Fibroblast of lung (primary cell): ENCODE measurements at regions not wholly inside any gene's neighbourhood (a gene's known extent, or its start where the extent isn't known, plus 50 kb on each side); places are given as distances from the start of the nearest gene placed in this dataset.

ENCODE experiments used
- DNase-seq, 2 donors: peaks; one replicate each; pipeline versions ENCODE4 v3.0.0 to v3.0.0-alpha.2; 2010; ENCODE audit warnings: low read depth in 2 of 2
- H2AFZ ChIP-seq: 2 replicates; pipeline ENCODE4 v1.5.1; 2012; ENCODE audit warnings: low read length, control low read depth, inconsistent platforms
- H3K27ac ChIP-seq: 2 replicates; pipeline ENCODE4 v1.5.1; 2011; ENCODE audit warnings: low read length, control low read depth; ENCODE audit not compliant: insufficient read depth
- H3K27me3 ChIP-seq: 2 replicates; pipeline ENCODE4 v1.5.1; 2011; ENCODE audit warnings: mild to moderate bottlenecking, low read length; ENCODE audit not compliant: control insufficient read depth, insufficient read depth
- H3K36me3 ChIP-seq: 2 replicates; pipeline ENCODE4 v1.5.1; 2011; ENCODE audit warnings: low read length; ENCODE audit not compliant: control insufficient read depth, insufficient read depth
- H3K4me1 ChIP-seq: 2 replicates; pipeline ENCODE4 v1.5.1; 2011; ENCODE audit warnings: low read length; ENCODE audit not compliant: control insufficient read depth, insufficient read depth; ENCODE audit errors: extremely low read depth
- H3K4me2 ChIP-seq: 2 replicates; pipeline ENCODE4 v1.5.1; 2011; ENCODE audit warnings: low read length, control low read depth; ENCODE audit not compliant: insufficient read depth; ENCODE audit errors: extremely low read depth
- H3K4me3 ChIP-seq, 4 experiments: fragments of 200-600 bp in 1 of 4; sonication (generic) in 1 of 4; replicated peaks in 1 of 4; 2 replicates each; pipeline ENCODE4 v1.5.1; 2011 to 2016; ENCODE audit warnings: low read length in 4 of 4, low read depth in 3 of 4, mild to moderate bottlenecking in 3 of 4, control low read depth in 2 of 4, inconsistent platforms in 1 of 4, mixed read lengths in 1 of 4; ENCODE audit not compliant: insufficient read depth in 1 of 4; ENCODE audit errors: control extremely low read depth in 1 of 4
- H3K79me2 ChIP-seq: 2 replicates; pipeline ENCODE4 v1.5.1; 2012; ENCODE audit warnings: mild to moderate bottlenecking, low read length, inconsistent platforms; ENCODE audit not compliant: control insufficient read depth, insufficient read depth
- H3K9ac ChIP-seq: 2 replicates; pipeline ENCODE4 v1.5.1; 2011; ENCODE audit warnings: mild to moderate bottlenecking, low read length, control low read depth; ENCODE audit not compliant: insufficient read depth
- H3K9me3 ChIP-seq: 2 replicates; pipeline ENCODE4 v1.5.1; 2012; ENCODE audit warnings: low read depth, low read length; ENCODE audit not compliant: control insufficient read depth, insufficient read depth
- H4K20me1 ChIP-seq: 2 replicates; pipeline ENCODE4 v1.5.1; 2011; ENCODE audit warnings: low read length; ENCODE audit not compliant: control insufficient read depth, insufficient read depth; ENCODE audit errors: extremely low read depth
- CTCF ChIP-seq, 2 donors: IDR thresholded peaks in 1 of 2; conservative IDR thresholded peaks in 1 of 2; 1 replicate in 1 of 2; 2 replicates in 1 of 2; pipeline ENCODE4 v1.5.1; 2011 to 2012; ENCODE audit warnings: low read length in 2 of 2, control low read depth in 1 of 2, inconsistent platforms in 1 of 2, low read depth in 1 of 2, mild to moderate bottlenecking in 1 of 2
- EZH2 ChIP-seq: IDR thresholded peaks from 2 replicates; pipeline ENCODE4 v1.5.1; 2012; ENCODE audit warnings: low read length, control low read depth, mild to moderate bottlenecking; ENCODE audit errors: missing control alignments

DNA sequence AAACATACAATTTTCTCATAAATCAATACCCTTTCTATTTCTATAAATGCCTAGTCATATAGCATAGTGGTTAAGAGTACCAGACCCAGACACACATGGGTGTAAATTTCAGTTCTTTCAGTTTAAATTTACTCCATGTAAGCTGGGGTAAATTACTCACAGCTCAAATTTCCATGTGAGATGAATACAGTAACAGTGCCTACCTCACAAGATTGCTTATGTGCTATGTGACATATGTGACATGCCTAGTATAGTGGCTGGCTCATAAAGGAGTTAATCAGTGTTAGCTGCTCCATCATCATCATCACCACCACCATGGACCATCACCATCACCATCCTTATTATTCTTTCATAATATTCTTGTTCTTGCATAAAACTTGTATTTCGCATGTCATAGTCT is 61.6 kb upstream of the CD302 start:
- H3K4me3 ChIP-seq, result no peak overlapping the region
- H3K4me2 ChIP-seq, result no peak overlapping the region
- no peak overlapping the region for H2AFZ ChIP-seq
- DNase-seq, result no peak
- H3K9ac ChIP-seq, result no peak overlapping the region
- no peak overlapping the region for H3K27ac ChIP-seq
- no peaks in the 10 kb centered on the region for H3K36me3 ChIP-seq
- no peaks in the 10 kb centered on the region for H4K20me1 ChIP-seq
- TF ChIP-seq CTCF (conservative IDR thresholded peaks at IDR 0.05 in 1 of 2, IDR thresholded peaks at IDR 0.05 in 1 of 2; ENCODE audit: low read depth in 1 of 2, low read length in 2 of 2), result no peak
- TF ChIP-seq EZH2, result no peak
- no peaks in the 10 kb centered on the region for H3K27me3 ChIP-seq
- H3K4me1 ChIP-seq, result no peaks in the 10 kb centered on the region
- H3K79me2 ChIP-seq, result no peaks in the 10 kb centered on the region
- no peaks in the 10 kb centered on the region for H3K9me3 ChIP-seq

- no peak overlapping the region for H3K4me2 ChIP-seq
- TF ChIP-seq EZH2 (no peak), CTCF (conservative IDR thresholded peaks at IDR 0.05 in 1 of 2, IDR thresholded peaks at IDR 0.05 in 1 of 2; ENCODE audit: low read depth in 1 of 2, low read length in 2 of 2) (no peak)
Measured at GRCh38 chr2:159856760-159857159, 58.8 kb upstream of the CD302 start.

DNA sequence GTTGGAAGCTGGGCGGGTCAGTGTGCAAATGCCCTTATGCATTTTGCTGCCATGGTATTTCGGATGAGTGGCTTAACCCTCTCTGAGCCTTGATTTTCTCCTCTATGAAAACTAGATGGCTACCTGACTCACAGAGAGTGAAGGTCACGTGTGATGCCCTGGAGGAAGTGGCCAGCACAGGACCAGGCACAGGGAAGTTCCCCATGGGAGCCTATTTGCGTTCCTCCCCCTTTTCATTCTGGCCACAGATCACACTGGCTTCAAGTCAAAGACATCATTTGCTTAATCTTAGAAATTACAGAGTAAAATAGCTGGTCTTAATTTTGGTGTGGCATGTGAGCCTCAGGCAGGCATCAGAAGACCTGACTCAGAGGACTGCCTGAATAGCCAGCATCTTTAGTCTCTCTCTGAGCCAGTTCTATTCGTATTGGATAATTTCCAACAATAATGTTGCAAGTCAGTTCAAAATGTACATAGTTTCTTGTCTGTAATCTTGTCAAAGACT is 57.6 kb upstream of the CD302 start:
- Histone ChIP-seq H2AFZ (no peak overlapping the region), H3K27ac (no peak overlapping the region), H3K4me1 (no peaks in the 10 kb centered on the region), H3K4me2 (no peak overlapping the region), H3K27me3 (no peaks in the 10 kb centered on the region), H3K4me3 (no peak overlapping the region), H3K79me2 (no peaks in the 10 kb centered on the region), H3K9ac (no peak overlapping the region), H3K36me3 (no peaks in the 10 kb centered on the region), H4K20me1 (no peaks in the 10 kb centered on the region), H3K9me3 (no peaks in the 10 kb centered on the region)
- TF ChIP-seq EZH2, result no peak
- no peak for TF ChIP-seq CTCF (conservative IDR thresholded peaks at IDR 0.05 in 1 of 2, IDR thresholded peaks at IDR 0.05 in 1 of 2; ENCODE audit: low read depth in 1 of 2, low read length in 2 of 2)
- peak; percentile 9 to 30 for DNase-seq

More at GRCh38 chr2:159856760-159857159, 58.8 kb upstream of the CD302 start:
- Histone ChIP-seq H3K79me2 (no peaks in the 10 kb centered on the region), H3K9me3 (no peaks in the 10 kb centered on the region), H3K4me1 (no peaks in the 10 kb centered on the region), H4K20me1 (no peaks in the 10 kb centered on the region), H3K36me3 (no peaks in the 10 kb centered on the region), H3K9ac (no peak overlapping the region), H2AFZ (no peak overlapping the region), H3K4me3 (no peak overlapping the region), H3K27ac (no peak overlapping the region), H3K27me3 (no peaks in the 10 kb centered on the region)
- DNase-seq, result no peak
